Endodermal cell (in vitro differentiated cells): ENCODE measurements at regions not wholly inside any gene's neighbourhood (a gene's known extent, or its start where the extent isn't known, plus 50 kb on each side); places are given as distances from the start of the nearest gene placed in this dataset.

Experiments used
- DNase-seq: peaks from one replicate; pipeline ENCODE4 v3.0.0-alpha.2; 2017
- H3K27ac ChIP-seq: 2 replicates; pipeline ENCODE4 v1.5.1; 2013; ENCODE audit warnings: mild to moderate bottlenecking, low read depth, low read length, moderate library complexity
- H3K27me3 ChIP-seq: 2 replicates; pipeline ENCODE4 v1.6.1; 2013; ENCODE audit warnings: mild to moderate bottlenecking, low read length, moderate library complexity; ENCODE audit not compliant: insufficient read depth, control insufficient read depth, poor library complexity, severe bottlenecking
- H3K36me3 ChIP-seq: 2 replicates; pipeline ENCODE4 v1.7.0; 2013; ENCODE audit warnings: mild to moderate bottlenecking, low read length, moderate library complexity; ENCODE audit not compliant: control insufficient read depth, insufficient read depth
- H3K4me1 ChIP-seq: one replicate; pipeline ENCODE4 v1.7.0; 2013; ENCODE audit warnings: low read length; ENCODE audit not compliant: control insufficient read depth, insufficient read depth
- H3K4me3 ChIP-seq: 2 replicates; pipeline ENCODE4 v1.5.1; 2013; ENCODE audit warnings: mild to moderate bottlenecking, low read length, moderate library complexity
- H3K9ac ChIP-seq: 2 replicates; pipeline ENCODE4 v1.6.1; 2013; ENCODE audit warnings: mild to moderate bottlenecking, low read length, moderate library complexity; ENCODE audit not compliant: poor library complexity, severe bottlenecking; ENCODE audit errors: extremely low read depth
- H3K9me3 ChIP-seq: 2 replicates; pipeline ENCODE4 v1.6.1; 2013; ENCODE audit warnings: mild to moderate bottlenecking, low read length, moderate library complexity; ENCODE audit not compliant: control insufficient read depth
- H3K27ac Mint-ChIP-seq: 2 replicates; pipeline ENCODE4 v1.8.0; 2020; ENCODE audit warnings: mixed read lengths
- H3K27me3 Mint-ChIP-seq: 2 replicates; pipeline ENCODE4 v1.8.0; 2021; ENCODE audit warnings: mild to moderate bottlenecking, mixed read lengths; ENCODE audit not compliant: insufficient read depth
- H3K36me3 Mint-ChIP-seq: 2 replicates; pipeline ENCODE4 v1.8.0; 2020; ENCODE audit warnings: low read depth, mixed read lengths
- H3K4me1 Mint-ChIP-seq: 2 replicates; pipeline ENCODE4 v1.8.0; 2020; ENCODE audit warnings: mixed read lengths
- H3K4me3 Mint-ChIP-seq: 2 replicates; pipeline ENCODE4 v1.8.0; 2020; ENCODE audit warnings: mild to moderate bottlenecking, moderate library complexity, mixed read lengths
- H3K9me3 Mint-ChIP-seq: 2 replicates; pipeline ENCODE4 v1.8.0; 2020; ENCODE audit warnings: mild to moderate bottlenecking, mixed read lengths
- whole genome bisulfite sequencing, 2 experiments: methylation state at CpG; one replicate each; pipeline versions ENCODE4 v1.1.5 to v1.1.7; 2013; ENCODE audit warnings: missing lambda C conversion rate in 2 of 2, mixed read lengths in 1 of 2; ENCODE audit not compliant: insufficient coverage in 1 of 2, insufficient read length in 1 of 2; 5-methylcytosine and 5-hydroxymethylcytosine counted together
- TF ChIP-seq, protein P1 (sequence below): fragments of 200-600 bp; sonication (generic); conservative IDR thresholded peaks from 2 replicates; pipeline ENCODE4 v1.5.0; 2021; ENCODE audit warnings: antibody characterized with exemption, mild to moderate bottlenecking

DNA sequence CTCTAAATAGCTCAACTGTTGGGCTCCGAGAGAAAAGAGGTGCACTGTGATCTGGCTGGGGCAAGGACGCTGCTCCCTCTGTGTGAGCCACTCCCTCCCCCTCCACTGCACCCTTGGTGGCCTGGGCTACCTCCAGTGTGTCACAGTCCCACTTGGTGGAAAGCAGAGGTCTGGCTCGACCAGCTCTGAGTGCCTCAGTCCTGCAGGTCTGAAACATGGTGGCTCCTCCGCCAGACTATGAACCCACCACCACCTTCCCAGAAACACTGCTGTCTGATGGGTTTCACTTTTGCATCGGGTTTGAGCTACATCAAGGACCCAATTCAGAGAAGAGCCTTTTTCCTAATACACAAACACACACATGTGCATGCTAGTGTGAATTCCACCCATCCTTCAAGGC is 500.1 kb downstream of the RPS24 start:
- Mint-ChIP-seq H3K27me3 (no peaks in the 10 kb centered on the region), H3K4me1 (no peaks in the 10 kb centered on the region)
- WGBS, 2 experiments = 90 to 95% methylated on average over 3 to 5 of the region's 5 CpGs

DNA sequence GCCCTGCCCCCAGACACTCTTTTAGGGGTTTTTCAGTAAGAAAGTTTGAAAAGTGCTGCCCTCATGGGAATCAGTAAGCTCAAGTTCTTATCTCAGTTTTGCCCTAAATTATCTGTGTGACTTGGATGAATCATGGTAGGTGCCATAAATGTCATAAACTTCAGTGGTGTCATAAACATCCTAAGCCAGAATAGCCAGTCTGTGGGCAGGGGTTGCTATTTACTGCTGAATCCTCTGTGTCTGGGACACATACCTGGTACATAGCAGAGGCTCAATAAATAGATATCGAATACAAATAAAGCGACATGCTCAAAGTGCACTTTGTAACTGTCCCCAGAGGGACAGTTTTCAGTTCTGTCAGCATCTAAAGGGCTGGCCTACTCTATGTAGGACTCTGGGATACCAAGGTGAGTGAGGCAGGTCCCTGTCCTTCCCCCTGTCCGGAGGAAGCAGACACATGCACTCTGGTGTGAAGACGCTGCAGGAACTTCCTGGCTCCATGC is 502.1 kb downstream of the RPS24 start:
- H3K27me3 Mint-ChIP-seq = peaks cover 9% of the 10 kb centered on the region
- H3K27ac Mint-ChIP-seq = no peak overlapping the region
- Histone ChIP-seq H3K9ac (no peak overlapping the region), H3K36me3 (no peaks in the 10 kb centered on the region), H3K27me3 (no peaks in the 10 kb centered on the region), H3K4me3 (no peak overlapping the region), H3K9me3 (no peaks in the 10 kb centered on the region), H3K4me1 (no peaks in the 10 kb centered on the region), H3K27ac (no peak overlapping the region)
- H3K4me3 Mint-ChIP-seq = no peak overlapping the region
- no peaks in the 10 kb centered on the region for H3K36me3 Mint-ChIP-seq
- no peak for DNase-seq
- TF ChIP-seq, protein P1, sequence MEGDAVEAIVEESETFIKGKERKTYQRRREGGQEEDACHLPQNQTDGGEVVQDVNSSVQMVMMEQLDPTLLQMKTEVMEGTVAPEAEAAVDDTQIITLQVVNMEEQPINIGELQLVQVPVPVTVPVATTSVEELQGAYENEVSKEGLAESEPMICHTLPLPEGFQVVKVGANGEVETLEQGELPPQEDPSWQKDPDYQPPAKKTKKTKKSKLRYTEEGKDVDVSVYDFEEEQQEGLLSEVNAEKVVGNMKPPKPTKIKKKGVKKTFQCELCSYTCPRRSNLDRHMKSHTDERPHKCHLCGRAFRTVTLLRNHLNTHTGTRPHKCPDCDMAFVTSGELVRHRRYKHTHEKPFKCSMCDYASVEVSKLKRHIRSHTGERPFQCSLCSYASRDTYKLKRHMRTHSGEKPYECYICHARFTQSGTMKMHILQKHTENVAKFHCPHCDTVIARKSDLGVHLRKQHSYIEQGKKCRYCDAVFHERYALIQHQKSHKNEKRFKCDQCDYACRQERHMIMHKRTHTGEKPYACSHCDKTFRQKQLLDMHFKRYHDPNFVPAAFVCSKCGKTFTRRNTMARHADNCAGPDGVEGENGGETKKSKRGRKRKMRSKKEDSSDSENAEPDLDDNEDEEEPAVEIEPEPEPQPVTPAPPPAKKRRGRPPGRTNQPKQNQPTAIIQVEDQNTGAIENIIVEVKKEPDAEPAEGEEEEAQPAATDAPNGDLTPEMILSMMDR = no peak
- H3K4me1 Mint-ChIP-seq = no peaks in the 10 kb centered on the region
- H3K9me3 Mint-ChIP-seq = peaks cover 12% of the 10 kb centered on the region
- WGBS, 2 experiments = 94 to 100% methylated on average over 3 to 4 of the region's 4 CpGs

More for the DNA sequence above, 500.1 kb downstream of the RPS24 start:
- TF ChIP-seq, protein P1 = no peak
- no peaks in the 10 kb centered on the region for H3K27me3 ChIP-seq
- H3K4me1 ChIP-seq = no peaks in the 10 kb centered on the region
- no peak overlapping the region for H3K4me3 Mint-ChIP-seq
- no peak overlapping the region for H3K9ac ChIP-seq
- H3K36me3 Mint-ChIP-seq = no peaks in the 10 kb centered on the region
- H3K9me3 Mint-ChIP-seq = peaks cover 10% of the 10 kb centered on the region
- no peaks in the 10 kb centered on the region for H3K36me3 ChIP-seq
- H3K27ac Mint-ChIP-seq = no peak overlapping the region
- no peak for DNase-seq
- H3K4me3 ChIP-seq = no peak overlapping the region
- H3K27ac ChIP-seq = no peak overlapping the region
- H3K9me3 ChIP-seq = no peaks in the 10 kb centered on the region

DNA sequence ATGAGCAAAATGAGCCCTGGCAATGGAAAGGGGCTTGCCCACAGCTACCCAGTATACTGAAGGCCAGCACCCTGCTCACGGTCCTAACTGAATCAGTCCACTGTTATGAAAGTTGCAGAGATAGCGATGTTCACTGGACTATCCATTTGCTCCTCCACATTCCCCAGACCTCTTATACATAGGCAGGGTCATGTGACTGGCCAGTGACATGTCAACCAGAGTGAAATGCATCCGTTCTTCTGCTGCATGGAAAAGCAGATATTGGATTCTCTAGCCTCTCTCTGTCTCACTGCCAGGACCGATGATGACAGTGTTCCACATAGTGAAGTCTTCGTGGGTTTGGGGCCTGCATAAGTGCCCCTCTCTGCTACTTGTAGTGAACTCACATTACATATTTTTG is 503.4 kb downstream of the RPS24 start:
- H3K4me3 Mint-ChIP-seq = no peak overlapping the region
- Histone ChIP-seq H3K9ac (no peak overlapping the region), H3K9me3 (no peaks in the 10 kb centered on the region), H3K4me3 (no peak overlapping the region), H3K27ac (no peak overlapping the region), H3K4me1 (no peaks in the 10 kb centered on the region), H3K27me3 (no peaks in the 10 kb centered on the region), H3K36me3 (no peaks in the 10 kb centered on the region)
- no peak for DNase-seq
- WGBS, 2 experiments = 88 to 94% methylated on average over 5 of the region's 5 CpGs
- peaks cover 2% of the 10 kb centered on the region for H3K9me3 Mint-ChIP-seq
- H3K36me3 Mint-ChIP-seq = no peaks in the 10 kb centered on the region
- H3K27me3 Mint-ChIP-seq = peaks cover 10% of the 10 kb centered on the region
- TF ChIP-seq, protein P1 = no peak
- H3K27ac Mint-ChIP-seq = no peak overlapping the region
- peaks cover 2% of the 10 kb centered on the region for H3K4me1 Mint-ChIP-seq
